DND-41 (cell line): ENCODE measurements at regions not wholly inside any gene's neighbourhood (a gene's known extent, or its start where the extent isn't known, plus 50 kb on each side); places are given as distances from the start of the nearest gene placed in this dataset.

ENCODE experiments used
- ATAC-seq: fragments of 200-7000 bp; cut with Tn5 transposase; 3 replicates; pipeline ENCODE4 v1.9.1; 2021; ENCODE audit warnings: low read depth; ENCODE audit not compliant: insufficient read depth
- DNase-seq: peaks from one replicate; pipeline ENCODE4 v3.0.0-alpha.2; 2020
- H2AFZ ChIP-seq: 2 replicates; pipeline ENCODE4 v1.6.0; 2012; ENCODE audit warnings: low read depth, low read length
- H3K27ac ChIP-seq: 2 replicates; pipeline ENCODE4 v1.5.1; 2012; ENCODE audit warnings: low read length, inconsistent platforms
- H3K27me3 ChIP-seq: fragments of 200-600 bp; sonication (generic); 2 replicates; pipeline ENCODE4 v1.6.0; 2012; ENCODE audit warnings: low read length, mild to moderate bottlenecking, inconsistent platforms; ENCODE audit not compliant: insufficient read depth, poor library complexity
- H3K36me3 ChIP-seq: 2 replicates; pipeline ENCODE4 v1.5.1; 2012; ENCODE audit warnings: low read length, inconsistent platforms; ENCODE audit not compliant: insufficient read depth
- H3K4me1 ChIP-seq: 2 replicates; pipeline ENCODE4 v1.5.1; 2012; ENCODE audit warnings: mild to moderate bottlenecking, low read length; ENCODE audit not compliant: insufficient read depth
- H3K4me2 ChIP-seq: 2 replicates; pipeline ENCODE4 v1.6.0; 2012; ENCODE audit warnings: mild to moderate bottlenecking, moderate library complexity, low read length, inconsistent platforms; ENCODE audit not compliant: insufficient read depth
- H3K4me3 ChIP-seq, 2 experiments: fragments of 200-600 bp in 1 of 2; shearing (Covaris generic) in 1 of 2; 2 replicates each; pipeline ENCODE4 v1.5.1; 2012 to 2016; ENCODE audit warnings: inconsistent platforms in 2 of 2, low read length in 2 of 2, mild to moderate bottlenecking in 2 of 2, low read depth in 1 of 2, moderate library complexity in 1 of 2
- H3K79me2 ChIP-seq: 2 replicates; pipeline ENCODE4 v1.6.0; 2012; ENCODE audit warnings: low read length, inconsistent platforms; ENCODE audit not compliant: insufficient read depth
- H3K9ac ChIP-seq: 2 replicates; pipeline ENCODE4 v1.6.0; 2012; ENCODE audit warnings: low read depth, mild to moderate bottlenecking, inconsistent platforms, low read length, moderate library complexity
- H3K9me3 ChIP-seq: 2 replicates; pipeline ENCODE4 v1.5.1; 2012; ENCODE audit warnings: low read length, moderate library complexity, mild to moderate bottlenecking, inconsistent platforms; ENCODE audit not compliant: insufficient read depth, severe bottlenecking
- H4K20me1 ChIP-seq: 2 replicates; pipeline ENCODE4 v1.6.0; 2012; ENCODE audit warnings: low read length; ENCODE audit not compliant: insufficient read depth
- EZH2 ChIP-seq: IDR thresholded peaks from 3 replicates; pipeline ENCODE4 v1.6.1; 2012; ENCODE audit warnings: borderline replicate concordance, low read depth, mild to moderate bottlenecking, moderate library complexity, low read length, inconsistent platforms; ENCODE audit not compliant: severe bottlenecking
- TF ChIP-seq, protein P1 (sequence below): IDR thresholded peaks from 2 replicates; pipeline ENCODE4 v1.5.1; 2012; ENCODE audit warnings: borderline replicate concordance, low read length, moderate library complexity, mild to moderate bottlenecking; ENCODE audit not compliant: poor library complexity, severe bottlenecking; ENCODE audit errors: extremely low read depth

GRCh38 chr5:124668353-124669299, 77.8 kb downstream of the ZNF608 start:
- no peak overlapping the region for H3K27ac ChIP-seq

GRCh38 chr5:124665625-124666024, 80.8 kb downstream of the ZNF608 start:
- no peak for TF ChIP-seq EZH2
- TF ChIP-seq, protein P1, sequence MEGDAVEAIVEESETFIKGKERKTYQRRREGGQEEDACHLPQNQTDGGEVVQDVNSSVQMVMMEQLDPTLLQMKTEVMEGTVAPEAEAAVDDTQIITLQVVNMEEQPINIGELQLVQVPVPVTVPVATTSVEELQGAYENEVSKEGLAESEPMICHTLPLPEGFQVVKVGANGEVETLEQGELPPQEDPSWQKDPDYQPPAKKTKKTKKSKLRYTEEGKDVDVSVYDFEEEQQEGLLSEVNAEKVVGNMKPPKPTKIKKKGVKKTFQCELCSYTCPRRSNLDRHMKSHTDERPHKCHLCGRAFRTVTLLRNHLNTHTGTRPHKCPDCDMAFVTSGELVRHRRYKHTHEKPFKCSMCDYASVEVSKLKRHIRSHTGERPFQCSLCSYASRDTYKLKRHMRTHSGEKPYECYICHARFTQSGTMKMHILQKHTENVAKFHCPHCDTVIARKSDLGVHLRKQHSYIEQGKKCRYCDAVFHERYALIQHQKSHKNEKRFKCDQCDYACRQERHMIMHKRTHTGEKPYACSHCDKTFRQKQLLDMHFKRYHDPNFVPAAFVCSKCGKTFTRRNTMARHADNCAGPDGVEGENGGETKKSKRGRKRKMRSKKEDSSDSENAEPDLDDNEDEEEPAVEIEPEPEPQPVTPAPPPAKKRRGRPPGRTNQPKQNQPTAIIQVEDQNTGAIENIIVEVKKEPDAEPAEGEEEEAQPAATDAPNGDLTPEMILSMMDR = no peak
- Histone ChIP-seq H3K4me3 (no peak overlapping the region), H3K9ac (no peak overlapping the region), H3K36me3 (no peaks in the 10 kb centered on the region), H2AFZ (no peak overlapping the region), H4K20me1 (no peaks in the 10 kb centered on the region), H3K4me2 (no peak overlapping the region), H3K9me3 (no peaks in the 10 kb centered on the region), H3K4me1 (peaks cover 9% of the 10 kb centered on the region; the same call in 1 of the 2 replicates), H3K27ac (no peak overlapping the region), H3K79me2 (no peaks in the 10 kb centered on the region), H3K27me3 (no peaks in the 10 kb centered on the region)
- no peak for ATAC-seq
- DNase-seq = no peak

More at GRCh38 chr5:124668353-124669299, 77.8 kb downstream of the ZNF608 start:
- H2AFZ ChIP-seq = no peak overlapping the region
- ATAC-seq (no peak), DNase-seq (no peak)
- no peak overlapping the region for H3K4me2 ChIP-seq
- no peaks in the 10 kb centered on the region for H4K20me1 ChIP-seq
- H3K9ac ChIP-seq = no peak overlapping the region
- H3K4me1 ChIP-seq = peaks cover 9% of the 10 kb centered on the region; the same call in 1 of the 2 replicates
- H3K9me3 ChIP-seq = no peaks in the 10 kb centered on the region
- H3K79me2 ChIP-seq = no peaks in the 10 kb centered on the region
- TF ChIP-seq, protein P1 = no peak
- no peak for TF ChIP-seq EZH2
- H3K4me3 ChIP-seq = no peak overlapping the region
- H3K36me3 ChIP-seq = no peaks in the 10 kb centered on the region
- no peaks in the 10 kb centered on the region for H3K27me3 ChIP-seq

DNA sequence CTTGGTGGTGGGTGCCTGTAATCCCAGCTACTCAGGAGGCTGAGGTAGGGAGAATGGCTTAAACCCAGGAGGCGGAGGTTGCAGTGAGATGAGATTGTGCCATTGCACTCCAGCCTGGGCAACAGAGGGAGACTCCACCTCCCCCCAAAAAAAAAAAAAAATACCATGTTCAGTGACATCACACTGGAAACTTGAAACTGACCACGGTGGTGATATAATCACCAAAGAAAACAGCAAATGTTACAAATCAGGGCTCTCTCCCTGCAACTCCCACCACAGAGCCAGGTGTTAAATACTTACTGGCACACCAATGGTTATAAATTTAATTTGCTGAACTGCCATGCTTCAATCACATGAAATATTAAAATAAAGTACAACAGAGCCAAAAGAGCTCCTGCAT, 81.4 kb downstream of the ZNF608 start:
- no peaks in the 10 kb centered on the region for H3K36me3 ChIP-seq
- H3K27me3 ChIP-seq = no peaks in the 10 kb centered on the region
- no peak overlapping the region for H3K9ac ChIP-seq
- ATAC-seq (peak; percentile 70), DNase-seq (no peak)
- no peaks in the 10 kb centered on the region for H3K9me3 ChIP-seq
- no peak overlapping the region for H3K4me3 ChIP-seq
- H3K4me1 ChIP-seq = peaks cover 9% of the 10 kb centered on the region; the same call in 1 of the 2 replicates
- no peak overlapping the region for H2AFZ ChIP-seq
- TF ChIP-seq, protein P1 = no peak
- TF ChIP-seq EZH2 = no peak
- no peak overlapping the region for H3K27ac ChIP-seq
- H4K20me1 ChIP-seq = no peaks in the 10 kb centered on the region
- H3K4me2 ChIP-seq = no peak overlapping the region
- H3K79me2 ChIP-seq = no peaks in the 10 kb centered on the region
